SK-N-SH treated with all-trans-retinoic acid at 6 μM for 48 hours (cell line): ENCODE measurements at regions not wholly inside any gene's neighbourhood (a gene's known extent, or its start where the extent isn't known, plus 50 kb on each side); places are given as distances from the start of the nearest gene placed in this dataset.
A peak's percentile ranks its signal among the peaks of the same experiment; 100 is the strongest.

ENCODE experiments used
- ATAC-seq: fragments of 200-7000 bp; cut with Tn5 transposase; 3 replicates; pipeline ENCODE4 v1.9.1; 2020; ENCODE audit warnings: mild to moderate bottlenecking, moderate library complexity
- ARNTL ChIP-seq: fragments of 450-650 bp; formaldehyde crosslinking; IDR thresholded peaks from 2 replicates; pipeline ENCODE4 v1.5.0; 2020; ENCODE audit warnings: low read depth, mild to moderate bottlenecking, moderate library complexity, borderline replicate concordance
- BACH2 ChIP-seq: fragments of 250-450 bp; sonication (Bioruptor Pico); IDR thresholded peaks from 2 replicates; pipeline ENCODE4 v1.9.0; 2021; ENCODE audit warnings: mild to moderate bottlenecking, borderline replicate concordance
- CREB5 ChIP-seq: fragments of 250-450 bp; sonication (Bioruptor Pico); IDR thresholded peaks from 2 replicates; pipeline ENCODE4 v1.5.1; 2020; ENCODE audit warnings: low read depth, mild to moderate bottlenecking, moderate library complexity
- CSDC2 ChIP-seq: fragments of 250-450 bp; sonication (Bioruptor Pico); IDR thresholded peaks from 2 replicates; pipeline ENCODE4 v1.5.0; 2020; ENCODE audit warnings: mild to moderate bottlenecking, moderate library complexity
- CSRNP3 ChIP-seq: fragments of 250-450 bp; sonication (Bioruptor Pico); IDR thresholded peaks from 2 replicates; pipeline ENCODE4 v1.5.1; 2021; ENCODE audit warnings: mild to moderate bottlenecking, moderate library complexity
- ESRRG ChIP-seq: fragments of 250-450 bp; sonication (Bioruptor Pico); IDR thresholded peaks from 2 replicates; pipeline ENCODE4 v1.6.1; 2021; ENCODE audit warnings: mild to moderate bottlenecking
- GLIS3 ChIP-seq: fragments of 250-450 bp; sonication (Bioruptor Pico); IDR thresholded peaks from 2 replicates; pipeline ENCODE4 v1.5.0; 2020; ENCODE audit warnings: mild to moderate bottlenecking, moderate library complexity
- OSR1 ChIP-seq: fragments of 250-450 bp; sonication (Bioruptor Pico); IDR thresholded peaks from 2 replicates; pipeline ENCODE4 v1.8.0; 2022; ENCODE audit warnings: moderate library complexity, mild to moderate bottlenecking, inconsistent platforms
- PATZ1 ChIP-seq: fragments of 250-450 bp; sonication (Bioruptor Pico); IDR thresholded peaks from 2 replicates; pipeline ENCODE4 v1.8.0; 2020; ENCODE audit warnings: mild to moderate bottlenecking, moderate library complexity, borderline replicate concordance
- POU6F1 ChIP-seq: fragments of 250-450 bp; sonication (Bioruptor Pico); IDR thresholded peaks from 2 replicates; pipeline ENCODE4 v1.8.0; 2021; ENCODE audit warnings: low read depth, mild to moderate bottlenecking, moderate library complexity, borderline replicate concordance
- PPARA ChIP-seq: fragments of 250-450 bp; sonication (Bioruptor Pico); IDR thresholded peaks from 2 replicates; pipeline ENCODE4 v1.5.0; 2020; ENCODE audit warnings: mild to moderate bottlenecking, borderline replicate concordance
- RARB ChIP-seq: fragments of 250-450 bp; sonication (Bioruptor Pico); IDR thresholded peaks from 2 replicates; pipeline ENCODE4 v1.8.0; 2021; ENCODE audit warnings: mild to moderate bottlenecking, moderate library complexity
- SNAI2 ChIP-seq: fragments of 250-450 bp; sonication (Bioruptor Pico); IDR thresholded peaks from 2 replicates; pipeline ENCODE4 v1.5.0; 2020; ENCODE audit warnings: mild to moderate bottlenecking, moderate library complexity
- TCF4 ChIP-seq: fragments of 250-450 bp; sonication (Bioruptor Pico); IDR thresholded peaks from 2 replicates; pipeline ENCODE4 v1.8.0; 2021; ENCODE audit warnings: mild to moderate bottlenecking, moderate library complexity, borderline replicate concordance
- TSHZ2 ChIP-seq: fragments of 250-450 bp; sonication (Bioruptor Pico); IDR thresholded peaks from 2 replicates; pipeline ENCODE4 v1.5.0; 2020; ENCODE audit warnings: mild to moderate bottlenecking, moderate library complexity
- ZC3H10 ChIP-seq: fragments of 250-450 bp; sonication (Bioruptor Pico); IDR thresholded peaks from 2 replicates; pipeline ENCODE4 v1.5.1; 2021; ENCODE audit warnings: mild to moderate bottlenecking, moderate library complexity
- ZFP3 ChIP-seq: fragments of 250-450 bp; sonication (Bioruptor Pico); IDR thresholded peaks from 2 replicates; pipeline ENCODE4 v1.5.0; 2020; ENCODE audit warnings: mild to moderate bottlenecking, moderate library complexity
- ZFP30 ChIP-seq: fragments of 450-650 bp; formaldehyde crosslinking; IDR thresholded peaks from 2 replicates; pipeline ENCODE4 v1.5.0; 2022; ENCODE audit warnings: mild to moderate bottlenecking, moderate library complexity
- ZNF565 ChIP-seq: fragments of 450-650 bp; formaldehyde crosslinking; conservative IDR thresholded peaks from 2 replicates; pipeline ENCODE4 v1.5.0; 2020; ENCODE audit warnings: low read depth, mild to moderate bottlenecking, moderate library complexity
- ZNF70 ChIP-seq: fragments of 450-650 bp; formaldehyde crosslinking; IDR thresholded peaks from 2 replicates; pipeline ENCODE4 v1.5.0; 2020; ENCODE audit warnings: mild to moderate bottlenecking, moderate library complexity
- ZNF8 ChIP-seq: fragments of 450-650 bp; formaldehyde crosslinking; IDR thresholded peaks from 2 replicates; pipeline ENCODE4 v1.5.0; 2020; ENCODE audit warnings: mild to moderate bottlenecking, moderate library complexity

GRCh38 chr17:73795730-73796129 is 151.5 kb upstream of the SDK2 start (continued):
- no peak for TF ChIP-seq TSHZ2 (CRISPR knock-in tag)
- TF ChIP-seq ZNF8 (CRISPR knock-in tag), result no peak
- TF ChIP-seq TCF4, result no peak
- no peak for TF ChIP-seq CREB5
- TF ChIP-seq RARB, result no peak

GRCh38 chr17:73797594-73798110 is 153.4 kb upstream of the SDK2 start:
- no peak for ATAC-seq
- no peak for TF ChIP-seq PPARA (CRISPR knock-in tag)
- no peak for TF ChIP-seq ZNF8 (CRISPR knock-in tag)
- no peak for TF ChIP-seq BACH2 (CRISPR knock-in tag)
- no peak for TF ChIP-seq ZFP3 (CRISPR knock-in tag)
- no peak for TF ChIP-seq CSDC2 (CRISPR knock-in tag)
- TF ChIP-seq ESRRG (CRISPR knock-in tag), result no peak
- TF ChIP-seq TSHZ2 (CRISPR knock-in tag), result no peak
- TF ChIP-seq ZFP30 (CRISPR knock-in tag), result no peak
- no peak for TF ChIP-seq GLIS3 (CRISPR knock-in tag)
- no peak for TF ChIP-seq OSR1 (CRISPR knock-in tag)
- no peak for TF ChIP-seq SNAI2 (CRISPR knock-in tag)
- no peak for TF ChIP-seq CREB5
- no peak for TF ChIP-seq ARNTL
- no peak for TF ChIP-seq ZC3H10 (CRISPR knock-in tag)
- TF ChIP-seq RARB, result no peak
- TF ChIP-seq TCF4, result no peak
- TF ChIP-seq POU6F1 (CRISPR knock-in tag), result no peak
- TF ChIP-seq CSRNP3 (CRISPR knock-in tag), result no peak

- no peak for ATAC-seq
- 0 out of 2 replicates have a peak, but pooled peaks have one; percentile 32 for TF ChIP-seq SNAI2 (CRISPR knock-in tag)
- TF ChIP-seq ZNF565 (CRISPR knock-in tag), result no peak
- peak; percentile 78 for TF ChIP-seq ZFP3 (CRISPR knock-in tag)
- no peak for TF ChIP-seq TSHZ2 (CRISPR knock-in tag)
- TF ChIP-seq ZFP30 (CRISPR knock-in tag), result no peak
- TF ChIP-seq ZNF70 (CRISPR knock-in tag), result no peak
- TF ChIP-seq PATZ1 (CRISPR knock-in tag), result peak; percentile 19; the same call in 1 of the 2 replicates
These were observed 154.0 kb upstream of the SDK2 start for GRCh38 chr17:73798111-73798748.
